ENCODE measurements at regions not wholly inside any gene's neighbourhood (a gene's known extent, or its start where the extent isn't known, plus 50 kb on each side); places are given as distances from the start of the nearest gene placed in this dataset.

GRCh38 chr11:37621662-37622061 lies 1023.6 kb upstream of the RAG2 start:
- TF ChIP-seq POLR2AphosphoS5 (IDR thresholded peaks at IDR 0.05): no peak
- TF ChIP-seq CTCF (IDR thresholded peaks at IDR 0.05): no peak
- no peak for TF ChIP-seq POLR2A (IDR thresholded peaks at IDR 0.05)
